ENCODE measurements at regions not wholly inside any gene's neighbourhood (a gene's known extent, or its start where the extent isn't known, plus 50 kb on each side); places are given as distances from the start of the nearest gene placed in this dataset.

GRCh38 chr5:33059081-33059480 lies 348.0 kb downstream of the NPR3 start:
- WGBS, 2 donors: 93 to 97% methylated on average over 3 of the region's 3 CpGs
- H3K27me3 ChIP-seq: no peaks in the 10 kb centered on the region
- no peak overlapping the region for H3K4me3 ChIP-seq
- no peak for TF ChIP-seq CTCF (IDR thresholded peaks at IDR 0.05)
- peaks cover 0 to 30% (median 6%) of the 10 kb centered on the region in 11 donors for H3K9me3 ChIP-seq
- intact Hi-C loops (cut with DNase I): no loop called here
- no peaks in the 10 kb centered on the region for H3K36me3 ChIP-seq
- no peaks in the 10 kb centered on the region for H3K4me1 ChIP-seq
- ATAC-seq (no peak), DNase-seq (no peak)
- H3K27ac ChIP-seq: no peak overlapping the region

GRCh38 chr5:33065131-33065530 lies 354.0 kb downstream of the NPR3 start:
- no peak for DNase-seq
- intact Hi-C loops (cut with DNase I): no loop called here

DNA sequence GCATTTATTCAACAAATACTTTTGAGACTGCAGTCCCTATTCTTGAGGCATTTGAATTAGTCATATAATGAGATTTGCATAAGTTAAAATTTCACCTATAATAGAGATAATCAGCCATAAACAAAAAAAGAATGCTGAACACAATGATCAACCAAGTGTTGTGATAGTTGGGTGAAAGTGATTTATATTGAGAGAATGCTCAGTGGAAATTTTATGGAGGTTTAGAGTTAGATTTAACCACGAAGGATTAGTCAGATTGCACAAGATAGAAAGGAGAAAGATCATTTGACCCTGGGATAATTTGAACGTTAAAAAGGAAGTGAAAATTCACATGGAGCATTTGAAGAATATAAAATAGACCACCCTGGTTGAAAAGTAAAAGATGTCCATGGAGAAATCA lies 356.2 kb downstream of the NPR3 start:
- Histone ChIP-seq H3K36me3 (no peaks in the 10 kb centered on the region), H3K27ac (no peak overlapping the region), H3K4me1 (no peaks in the 10 kb centered on the region), H3K4me3 (no peak overlapping the region), H3K27me3 (no peaks in the 10 kb centered on the region), H3K9me3 (no peaks in the 10 kb centered on the region)
- intact Hi-C loops (cut with DNase I): no loop called here
- 30 to 37% methylated on average over 2 of the region's 2 CpGs for whole genome bisulfite sequencing, 2 donors
- no peak for TF ChIP-seq CTCF (IDR thresholded peaks at IDR 0.05)
- ATAC-seq (no peak), DNase-seq (no peak)

More at GRCh38 chr5:33065131-33065530, 354.0 kb downstream of the NPR3 start:
- H3K4me3 ChIP-seq: no peak overlapping the region
- no peak overlapping the region for H3K27ac ChIP-seq
- no peaks in the 10 kb centered on the region for H3K27me3 ChIP-seq
- no peaks in the 10 kb centered on the region for H3K4me1 ChIP-seq
- no peaks in the 10 kb centered on the region for H3K36me3 ChIP-seq
- no peak for TF ChIP-seq CTCF (IDR thresholded peaks at IDR 0.05)
- no peak for ATAC-seq
- H3K9me3 ChIP-seq: no peaks in the 10 kb centered on the region
- 82 to 85% methylated on average over 3 of the region's 3 CpGs for WGBS, 2 donors

DNA sequence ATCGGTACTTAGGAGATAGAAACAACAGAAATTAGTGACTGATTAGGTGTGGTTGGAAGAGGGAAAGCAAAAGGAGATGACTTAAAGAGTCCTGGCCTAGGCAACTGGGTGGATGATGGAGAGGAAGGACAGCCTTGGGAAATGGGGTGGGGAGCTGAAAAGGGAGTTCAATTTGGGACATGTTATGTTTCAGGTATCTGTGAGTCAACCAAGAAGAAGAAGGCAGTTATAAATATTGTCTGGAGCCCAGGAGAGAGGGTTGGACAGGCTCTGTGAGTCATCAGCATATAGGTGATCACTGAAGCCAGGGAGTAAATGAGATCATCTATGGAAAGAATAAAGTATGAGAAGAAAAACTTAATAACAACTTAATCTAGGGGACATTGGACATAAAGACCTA lies 357.7 kb downstream of the NPR3 start:
- Histone ChIP-seq H3K36me3 (no peaks in the 10 kb centered on the region), H3K9me3 (no peaks in the 10 kb centered on the region), H3K4me1 (no peaks in the 10 kb centered on the region), H3K27me3 (no peaks in the 10 kb centered on the region), H3K27ac (no peak overlapping the region), H3K4me3 (no peak overlapping the region)
- WGBS, 2 donors: 71 to 76% methylated on average over 1 of the region's 1 CpG
- intact Hi-C loops (cut with DNase I): no loop called here
- DNase-seq (no peak), ATAC-seq (no peak)
- TF ChIP-seq CTCF (IDR thresholded peaks at IDR 0.05): no peak

DNA sequence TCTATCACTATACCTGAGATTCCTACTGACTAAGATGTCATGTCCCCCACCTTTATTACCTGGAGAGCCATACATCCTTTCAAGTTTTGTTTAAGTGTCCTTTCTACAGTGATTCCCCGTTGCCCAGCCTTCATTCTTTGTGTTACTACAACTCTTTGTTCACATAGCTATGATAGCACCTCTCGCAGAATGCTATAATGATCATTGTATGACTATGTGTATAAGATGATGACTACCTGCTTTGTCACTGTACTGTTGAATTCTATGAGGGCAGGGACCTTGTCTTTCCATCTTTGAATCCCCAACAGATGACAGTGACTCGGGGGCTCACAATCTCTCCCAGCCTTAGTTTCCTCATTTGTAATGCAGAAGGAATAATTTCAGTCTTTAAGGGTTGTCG lies 361.2 kb downstream of the NPR3 start:
- intact Hi-C loops (cut with DNase I): no loop called here
- H3K36me3 ChIP-seq: no peaks in the 10 kb centered on the region
- H3K4me1 ChIP-seq: no peaks in the 10 kb centered on the region
- H3K4me3 ChIP-seq: no peak overlapping the region
- H3K9me3 ChIP-seq: no peaks in the 10 kb centered on the region
- 75 to 81% methylated on average over 4 of the region's 4 CpGs for WGBS, 2 donors
- ATAC-seq (no peak), DNase-seq (no peak)
- TF ChIP-seq CTCF (IDR thresholded peaks at IDR 0.05): no peak
- no peak overlapping the region for H3K27ac ChIP-seq
- H3K27me3 ChIP-seq: no peaks in the 10 kb centered on the region

Measured in heart right ventricle (tissue), 16 donors.